ENCODE measurements at regions not wholly inside any gene's neighbourhood (a gene's known extent, or its start where the extent isn't known, plus 50 kb on each side); places are given as distances from the start of the nearest gene placed in this dataset.
"Not testable (repeated sequence)": the region's sequence is repeated elsewhere in the genome, so short reads cannot be mapped to it uniquely, and the experiment has no call there.

- DNase-seq (ENCODE audit: low read depth in 3 of 3), result no peak
Observed at GRCh38 chr5:1731091-1731639, 68.5 kb downstream of the MRPL36 start.

- no peak for DNase-seq (ENCODE audit: low read depth in 3 of 3)
Observed at GRCh38 chr5:1730487-1730847, 69.2 kb downstream of the MRPL36 start.

- no peak for DNase-seq (ENCODE audit: low read depth in 3 of 3)
Observed at GRCh38 chr5:1729641-1730486, 69.8 kb downstream of the MRPL36 start.

GRCh38 chr5:1728846-1729245, 70.8 kb downstream of the MRPL36 start:
- no peak for DNase-seq (ENCODE audit: low read depth in 3 of 3)

GRCh38 chr5:1727571-1727970, 72.1 kb downstream of the MRPL36 start:
- no peak for DNase-seq (ENCODE audit: low read depth in 3 of 3)

- DNase-seq (ENCODE audit: low read depth in 3 of 3), result no peak
Observed at GRCh38 chr5:1726956-1727355, 72.7 kb downstream of the MRPL36 start.

- no peak for DNase-seq (ENCODE audit: low read depth in 3 of 3)
Observed at GRCh38 chr5:1726469-1726865, 73.2 kb downstream of the MRPL36 start.

- DNase-seq (ENCODE audit: low read depth in 3 of 3), result no peak
Observed at GRCh38 chr5:1725641-1726468, 73.8 kb downstream of the MRPL36 start.

- no peak for DNase-seq (ENCODE audit: low read depth in 3 of 3)
Observed at GRCh38 chr5:1724822-1725602, 74.6 kb downstream of the MRPL36 start.

GRCh38 chr5:1723957-1724821, 75.4 kb downstream of the MRPL36 start:
- DNase-seq (ENCODE audit: low read depth in 3 of 3), result no peak

GRCh38 chr5:1723476-1723875, 76.2 kb downstream of the MRPL36 start:
- no peak for DNase-seq (ENCODE audit: low read depth in 3 of 3)

GRCh38 chr5:1722877-1723276, 76.8 kb downstream of the MRPL36 start:
- DNase-seq (ENCODE audit: low read depth in 3 of 3), result no peak

GRCh38 chr5:1720396-1721110, 79.1 kb downstream of the MRPL36 start:
- DNase-seq (ENCODE audit: low read depth in 3 of 3), result no peak

GRCh38 chr5:1719860-1720259, 79.8 kb downstream of the MRPL36 start:
- no peak for DNase-seq (ENCODE audit: low read depth in 3 of 3)

- DNase-seq (ENCODE audit: low read depth in 3 of 3), result no peak
Observed at GRCh38 chr5:1718669-1719068, 81.0 kb downstream of the MRPL36 start.

GRCh38 chr5:1710091-1710490, 89.5 kb downstream of the MRPL36 start:
- DNase-seq (ENCODE audit: low read depth in 3 of 3), result not testable (repeated sequence)

- no peak for DNase-seq (ENCODE audit: low read depth in 3 of 3)
Observed at GRCh38 chr5:1709171-1709803, 90.3 kb downstream of the MRPL36 start.

GRCh38 chr5:1708592-1709141, 91.0 kb downstream of the MRPL36 start:
- DNase-seq (ENCODE audit: low read depth in 3 of 3), result no peak

- DNase-seq (ENCODE audit: low read depth in 3 of 3), result no peak
Observed at GRCh38 chr5:1707467-1707866, 92.2 kb downstream of the MRPL36 start.

All from stimulated activated CD4-positive, alpha-beta T cell treated with anti-CD3 and anti-CD28 coated beads, TNF-alpha, amount 100 ng/mL, for 4 hours (primary cell).